ENCODE measurements at regions not wholly inside any gene's neighbourhood (a gene's known extent, or its start where the extent isn't known, plus 50 kb on each side); places are given as distances from the start of the nearest gene placed in this dataset.
"Not testable (repeated sequence)": the region's sequence is repeated elsewhere in the genome, so short reads cannot be mapped to it uniquely, and the experiment has no call there.

DNA sequence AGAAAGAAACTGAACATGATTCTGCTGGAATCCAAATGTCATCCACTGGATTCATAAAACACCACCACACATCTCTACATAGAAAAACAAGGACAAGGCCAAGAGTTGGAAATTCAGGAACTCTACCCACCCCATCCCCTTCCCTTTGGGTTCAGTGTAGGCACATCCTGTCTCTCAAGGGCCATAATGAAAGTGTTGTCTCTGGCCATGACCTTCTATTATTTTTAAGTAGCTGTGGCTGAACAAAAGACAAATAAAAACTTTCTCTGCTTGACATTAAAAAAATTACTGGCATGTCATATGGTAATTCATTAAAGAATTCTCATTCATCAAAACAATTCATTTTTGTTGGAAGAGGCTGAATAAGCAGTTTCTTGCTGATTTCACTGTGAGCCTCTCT, 54.9 kb upstream of the ZBTB18 start:
- no peak for DNase-seq

DNA sequence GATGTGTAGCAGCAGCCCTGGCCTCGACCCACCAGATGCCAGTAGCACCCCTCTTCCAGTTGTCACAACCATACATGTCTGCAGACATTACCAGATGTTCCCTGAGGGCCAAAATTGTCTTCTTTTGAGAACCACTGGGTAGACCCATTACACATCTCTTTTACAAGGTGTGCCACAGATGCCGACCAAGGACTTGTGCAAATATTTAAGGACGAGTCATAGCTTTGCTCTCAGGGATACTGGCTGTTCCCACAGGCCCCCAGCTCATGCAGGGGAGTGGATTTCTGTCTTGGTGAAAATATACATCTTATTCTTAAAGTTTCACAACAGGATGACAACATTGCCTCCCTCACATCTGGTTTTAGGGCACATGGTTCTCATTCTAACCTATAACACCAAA, 59.4 kb upstream of the ZBTB18 start:
- DNase-seq, result no peak

DNA sequence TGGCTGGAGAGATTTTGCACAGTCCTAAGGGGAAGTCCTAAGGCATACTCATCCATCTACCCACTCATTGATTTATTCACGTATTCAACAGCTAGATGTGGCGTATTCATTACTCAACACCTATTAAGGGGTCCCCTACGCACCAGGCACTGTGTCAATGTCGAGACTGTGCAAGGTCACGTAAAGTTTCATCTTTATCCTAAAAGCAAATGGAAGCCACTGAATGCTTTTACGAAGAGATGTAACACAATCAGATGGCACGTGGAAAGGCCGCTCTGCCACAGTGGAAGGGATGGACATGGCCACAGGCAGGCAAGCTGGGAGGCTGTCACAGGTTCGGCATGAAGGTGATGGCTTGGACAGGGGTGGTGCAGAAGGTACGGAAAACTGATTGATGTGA, 66.3 kb upstream of the ZBTB18 start:
- DNase-seq, result no peak

DNA sequence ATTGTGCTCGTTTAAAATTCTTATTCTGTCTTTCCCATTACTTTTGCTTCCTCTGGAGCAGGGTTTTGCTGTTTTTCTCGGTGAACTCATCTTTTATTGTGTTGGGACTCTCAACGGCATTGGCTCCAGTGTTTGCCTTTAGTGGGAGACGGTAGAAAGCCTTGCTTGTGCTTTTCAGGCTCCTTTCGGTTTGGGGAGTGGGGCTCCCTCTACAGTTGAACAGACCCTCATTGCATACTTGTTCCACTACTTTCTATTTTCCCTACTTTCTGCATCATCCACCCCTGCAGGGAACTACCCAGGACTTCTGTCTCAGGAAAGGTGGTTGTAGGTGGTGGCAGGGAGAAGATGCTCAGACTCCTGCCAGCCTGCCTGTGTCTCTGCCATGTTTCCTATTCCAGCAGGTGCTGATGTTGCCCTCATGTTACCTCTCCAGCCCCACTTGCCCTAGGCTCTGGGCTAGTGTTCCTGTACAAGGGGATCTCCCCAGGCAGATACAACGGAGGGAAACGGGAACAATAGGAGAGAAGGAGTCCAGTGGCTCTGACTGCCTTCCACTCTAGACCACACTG, 68.5 kb upstream of the ZBTB18 start:
- DNase-seq, result no peak

DNA sequence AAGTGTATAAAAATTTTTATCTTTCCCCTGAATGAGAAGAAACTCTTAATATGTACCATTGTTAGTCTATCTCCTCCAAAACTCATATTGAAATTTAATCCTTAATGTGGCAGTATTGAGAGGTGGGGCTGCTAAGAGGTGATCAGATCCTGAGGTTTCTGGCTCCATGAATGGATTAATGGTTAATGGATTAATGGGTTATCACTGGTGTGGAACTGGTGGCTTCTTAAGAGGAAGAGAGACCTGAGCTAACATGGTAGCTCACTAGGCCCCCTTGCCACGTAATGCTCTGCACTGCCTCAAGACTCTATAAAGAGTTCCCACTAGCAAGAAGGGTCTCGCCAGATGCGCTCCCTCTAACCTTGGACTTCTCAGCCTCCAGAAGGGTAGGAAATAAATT, 70.6 kb upstream of the ZBTB18 start:
- no peak for DNase-seq

DNA sequence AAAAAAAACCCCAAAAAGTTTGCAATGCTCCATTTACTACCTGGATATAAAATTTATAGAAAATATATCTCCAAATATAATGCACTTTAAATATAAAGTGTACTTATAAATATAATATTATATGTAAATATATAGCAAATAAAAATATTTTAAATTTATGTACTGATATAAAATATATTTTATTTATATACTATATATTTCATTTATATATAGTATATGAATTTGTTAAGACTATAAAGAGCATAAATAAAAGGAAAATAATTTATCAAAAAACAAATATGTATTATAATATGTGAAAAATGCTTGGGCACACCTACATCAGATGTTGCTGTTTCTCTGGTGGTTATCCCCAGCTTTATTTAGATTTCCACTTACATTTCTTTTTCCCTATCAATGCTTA, 71.0 kb upstream of the ZBTB18 start:
- DNase-seq, result no peak

DNA sequence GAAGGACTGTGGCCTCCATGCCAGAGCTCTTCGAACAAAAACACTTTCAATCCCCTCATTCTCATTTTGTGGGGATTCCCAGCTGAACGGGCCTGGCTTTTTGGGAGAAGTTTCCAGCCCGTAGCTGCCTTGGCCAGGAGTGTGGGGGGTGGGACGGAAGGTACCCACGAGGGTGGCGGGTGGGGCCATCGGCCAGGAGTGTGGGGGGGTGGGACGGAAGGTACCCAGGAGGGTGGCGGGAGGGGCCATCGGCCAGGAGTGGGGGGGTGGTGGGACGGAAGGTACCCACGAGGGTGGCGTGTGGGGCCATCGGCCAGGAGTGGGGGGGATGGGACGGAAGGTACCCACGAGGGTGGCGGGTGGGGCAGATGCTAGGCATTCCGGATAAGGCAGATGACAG, 71.7 kb upstream of the ZBTB18 start:
- no peak for DNase-seq

DNA sequence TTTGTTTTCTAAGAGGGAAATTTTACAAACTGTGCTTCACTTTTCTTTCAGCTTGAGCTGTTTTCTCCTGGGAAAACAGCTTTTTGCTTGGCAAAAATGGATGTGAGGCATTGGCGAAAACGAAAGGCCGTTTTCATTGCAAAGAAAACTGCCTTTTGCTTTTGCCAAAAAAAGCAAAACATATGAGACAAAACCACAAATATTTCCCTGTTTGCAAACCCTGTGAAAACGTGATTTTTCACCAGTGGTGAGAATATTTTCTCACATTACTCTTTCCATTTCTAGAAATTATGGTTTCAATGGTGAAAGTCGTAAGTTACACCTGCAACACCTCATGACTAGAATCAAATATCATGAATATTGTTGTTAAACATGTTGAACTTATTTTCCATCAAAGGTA, 74.0 kb upstream of the ZBTB18 start:
- DNase-seq, result no peak

DNA sequence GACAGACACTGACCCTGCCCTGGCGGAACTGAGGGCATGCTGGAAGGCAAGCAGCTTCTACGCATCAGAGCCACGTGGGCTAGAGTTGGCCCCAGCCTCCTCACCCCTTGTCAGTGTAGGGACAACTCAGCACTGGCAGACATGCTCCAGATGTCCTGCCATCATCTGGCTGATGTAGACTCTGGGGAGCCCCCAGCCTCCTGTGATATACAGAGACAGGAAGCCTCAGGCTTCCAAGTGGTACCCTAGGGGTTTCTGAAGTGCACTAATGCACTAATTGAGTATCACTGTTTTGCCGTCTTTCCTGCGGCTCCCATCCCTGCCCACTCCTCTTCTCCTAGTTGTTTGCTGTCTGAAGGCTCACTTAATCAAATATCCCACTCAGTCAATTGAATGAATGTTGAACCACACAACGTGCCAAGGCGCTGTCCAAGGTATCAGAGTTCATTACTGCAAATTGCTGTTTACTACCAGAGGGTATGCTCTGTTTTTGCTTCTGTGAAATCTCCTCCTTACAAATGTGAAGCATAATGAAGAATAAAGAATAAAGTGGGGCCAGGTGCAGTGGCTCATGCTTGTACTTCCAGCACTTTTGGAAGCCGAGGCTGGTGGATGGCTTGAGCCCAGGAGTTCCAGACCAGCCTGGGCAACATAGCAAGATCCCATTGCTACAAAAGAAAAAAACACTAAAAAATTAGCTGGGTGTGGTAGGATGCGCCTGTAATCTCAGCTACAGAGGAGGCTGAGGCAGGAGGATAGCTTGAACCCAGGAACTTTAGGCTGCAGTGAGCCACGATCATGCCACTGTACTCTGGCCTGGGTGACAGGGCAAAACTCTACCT, 76.4 kb upstream of the ZBTB18 start:
- DNase-seq, result no peak

DNA sequence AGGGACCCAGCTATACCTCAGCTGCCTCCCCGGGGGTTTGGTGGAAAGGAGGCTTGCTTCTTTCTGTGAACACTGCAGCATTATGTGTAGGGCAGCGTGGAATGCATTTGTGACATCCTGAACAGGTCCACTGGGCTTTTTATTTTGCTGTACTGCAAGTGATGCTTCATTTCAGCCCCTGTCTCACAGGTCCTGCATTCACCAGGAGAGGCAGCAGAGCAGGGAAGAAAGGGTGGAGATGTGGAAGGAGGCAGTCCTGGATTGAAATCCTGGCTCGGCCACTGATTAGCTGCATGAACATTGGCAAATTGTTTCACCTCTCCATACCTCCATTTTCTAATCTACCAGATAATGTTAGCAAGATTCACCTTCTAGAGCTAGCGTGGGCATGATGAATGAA, 77.9 kb upstream of the ZBTB18 start:
- DNase-seq, result no peak

DNA sequence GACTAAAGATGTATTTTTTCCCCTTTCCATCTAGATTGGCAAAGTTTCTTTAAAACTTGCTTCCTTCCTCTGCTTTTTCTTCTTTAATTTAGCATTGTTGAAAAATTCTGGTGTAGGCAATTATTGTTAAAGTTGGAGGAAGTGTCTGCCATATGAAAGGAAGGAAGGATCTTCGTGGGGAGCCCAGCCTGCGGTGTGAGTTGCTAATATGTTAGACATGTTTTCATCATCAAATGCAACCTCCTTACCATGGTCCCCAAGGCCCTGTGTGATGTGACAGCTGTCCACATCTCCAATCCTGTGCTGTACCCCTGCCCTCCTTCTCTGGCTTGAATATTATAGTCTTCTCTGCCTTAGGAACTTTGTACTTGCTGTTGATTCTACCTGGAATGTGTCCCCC, 81.0 kb upstream of the ZBTB18 start:
- DNase-seq, result no peak

DNA sequence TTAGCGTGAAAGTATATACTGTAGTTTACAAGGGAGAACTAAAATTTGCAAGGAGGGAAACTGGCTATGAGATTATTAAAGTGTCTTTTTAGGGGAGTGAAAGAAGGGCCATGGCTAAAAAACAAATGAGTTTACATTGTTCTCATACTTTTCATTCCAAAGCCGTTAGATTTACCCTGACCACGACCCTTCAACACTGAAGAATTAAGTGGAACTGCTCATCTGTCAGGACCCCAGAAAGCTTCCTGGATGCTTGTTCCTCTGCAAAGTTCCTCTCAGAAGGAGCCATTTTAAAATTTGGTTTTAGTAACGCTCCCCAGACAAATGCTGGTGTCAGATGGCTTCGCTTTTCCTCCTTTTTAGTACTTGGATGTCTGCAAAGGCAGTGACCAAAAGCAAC, 82.7 kb upstream of the ZBTB18 start:
- no peak for DNase-seq

DNA sequence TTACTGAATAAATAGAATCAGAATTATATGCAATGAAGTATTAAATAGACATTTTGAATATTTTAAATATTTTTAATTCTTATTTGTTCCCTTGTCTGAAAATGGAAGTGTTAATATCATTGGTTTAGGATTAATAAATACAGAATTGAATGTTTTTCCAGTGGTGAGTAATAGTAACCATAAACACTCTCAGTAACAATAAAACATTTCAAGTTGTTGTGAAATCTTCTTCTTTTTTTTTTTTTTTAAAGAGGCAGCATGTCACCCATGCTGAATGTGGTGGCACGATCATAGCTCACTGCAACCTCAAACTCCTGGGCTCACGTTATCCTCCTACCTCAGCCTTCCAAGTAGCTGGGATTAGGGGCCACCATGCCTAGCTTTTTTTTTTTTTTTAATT, 86.2 kb upstream of the ZBTB18 start:
- DNase-seq, result no peak

DNA sequence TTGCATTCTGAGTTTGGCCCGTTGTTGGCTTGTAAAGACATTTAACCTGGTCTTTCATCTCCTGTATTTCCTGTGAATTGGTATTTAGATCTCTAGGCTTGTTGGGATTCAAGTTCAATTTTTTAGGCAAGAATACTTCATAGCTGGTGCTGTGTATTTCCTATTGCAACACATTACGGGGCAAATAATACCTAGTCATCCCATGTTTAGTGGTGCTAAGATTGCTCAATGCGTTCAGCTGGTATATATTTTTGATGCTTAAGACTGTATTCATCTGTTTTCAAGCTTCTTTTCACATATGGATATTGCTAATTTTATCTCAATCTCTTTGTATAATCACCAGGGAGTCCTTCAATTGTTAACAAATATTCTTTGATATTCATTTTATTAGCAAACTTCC, 87.5 kb upstream of the ZBTB18 start:
- no peak for DNase-seq

DNA sequence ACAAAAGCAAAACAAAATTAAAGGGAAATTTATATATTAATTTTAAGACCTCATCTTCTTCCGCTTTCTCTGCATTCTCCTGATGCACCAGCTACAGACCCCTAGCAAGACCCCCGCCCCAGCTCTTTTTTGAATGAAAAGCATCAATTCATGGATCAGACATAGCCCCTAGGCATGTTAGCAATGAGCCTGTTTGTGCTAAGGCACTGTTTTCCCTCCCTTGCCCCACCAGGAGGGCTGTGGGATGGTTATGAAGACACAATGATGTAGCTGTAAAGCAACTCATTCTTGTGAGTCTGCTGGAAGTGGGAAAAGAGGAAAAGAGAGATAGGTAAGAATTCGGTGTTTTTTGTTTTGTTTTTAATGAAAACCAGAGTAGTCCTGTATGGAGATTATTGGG, 88.5 kb upstream of the ZBTB18 start:
- DNase-seq, result no peak

DNA sequence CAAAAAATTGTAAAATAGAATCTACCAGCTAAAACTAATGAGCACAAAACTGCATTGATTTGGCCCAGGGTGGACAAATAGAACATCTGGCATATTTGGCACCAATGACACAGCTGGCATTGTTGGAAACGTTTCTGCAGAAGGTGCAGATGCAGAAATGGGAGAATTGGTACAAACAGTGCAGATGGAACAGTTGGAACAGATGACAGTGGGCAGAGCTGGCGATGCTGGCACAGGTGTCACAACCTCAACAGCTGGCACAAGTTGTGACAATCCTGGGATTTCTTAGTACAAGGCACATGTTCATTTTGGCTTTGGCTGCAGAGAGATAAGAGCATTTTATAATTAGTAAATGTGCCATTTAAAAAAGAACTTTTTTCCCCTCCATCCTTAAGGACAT, 91.1 kb upstream of the ZBTB18 start:
- no peak for DNase-seq

DNA sequence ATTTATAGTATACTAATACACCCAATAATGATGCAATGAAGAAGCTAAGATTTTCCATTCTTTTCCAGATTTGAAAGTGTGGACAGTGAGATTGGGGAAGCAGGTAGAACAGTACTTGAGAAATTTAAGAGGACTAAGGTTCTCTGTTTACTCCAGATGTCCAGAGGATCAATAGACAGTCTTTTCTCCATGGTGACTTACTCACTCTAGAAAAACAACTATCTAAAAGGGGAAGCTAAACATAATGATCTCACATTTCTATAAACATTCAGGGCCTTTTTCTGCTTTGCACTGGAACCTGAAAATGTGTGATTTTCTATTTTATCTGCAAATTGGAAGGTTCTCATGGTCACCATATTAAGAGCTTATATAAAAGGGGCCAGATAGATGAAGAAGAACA, 93.9 kb upstream of the ZBTB18 start:
- no peak for DNase-seq

DNA sequence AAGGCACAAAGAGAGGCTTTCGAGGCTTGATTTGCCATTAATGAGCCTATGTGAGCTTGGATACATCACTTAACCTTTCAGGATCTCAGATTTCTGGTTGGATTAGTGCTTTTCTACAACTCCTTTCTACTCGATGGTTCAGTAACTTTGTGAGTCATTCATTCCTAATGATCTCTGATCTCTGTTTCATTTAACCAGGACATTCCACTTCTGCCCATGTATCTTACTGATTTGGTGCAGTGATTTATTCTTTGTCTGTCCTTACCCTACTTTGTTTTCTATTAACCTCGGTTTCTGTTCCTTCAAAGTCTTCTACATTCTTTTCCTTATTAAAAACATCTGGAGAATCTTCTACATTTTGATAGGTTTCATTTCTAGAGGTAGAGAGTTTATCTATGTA, 94.6 kb upstream of the ZBTB18 start:
- no peak for DNase-seq

DNA sequence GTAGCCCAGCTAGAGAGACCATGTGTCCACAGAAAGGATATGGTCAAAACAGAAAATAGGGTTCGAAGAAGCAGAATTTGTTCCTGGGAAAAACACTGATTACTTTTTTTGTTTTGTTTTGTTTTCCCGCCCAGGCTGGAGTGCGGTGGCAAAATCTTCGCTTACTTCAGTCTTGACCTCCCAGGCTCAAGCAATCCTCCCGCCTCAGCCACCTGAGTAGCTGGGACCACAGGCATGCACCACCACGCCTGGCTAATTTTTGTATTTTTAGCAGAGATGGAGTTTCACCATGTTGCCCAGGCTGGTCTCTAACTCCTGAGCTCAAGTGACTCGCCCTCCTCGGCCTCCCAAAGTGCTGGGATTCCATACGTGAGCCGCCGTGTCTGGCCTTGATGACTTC, 99.9 kb upstream of the ZBTB18 start:
- DNase-seq, result not testable (repeated sequence)

DNA sequence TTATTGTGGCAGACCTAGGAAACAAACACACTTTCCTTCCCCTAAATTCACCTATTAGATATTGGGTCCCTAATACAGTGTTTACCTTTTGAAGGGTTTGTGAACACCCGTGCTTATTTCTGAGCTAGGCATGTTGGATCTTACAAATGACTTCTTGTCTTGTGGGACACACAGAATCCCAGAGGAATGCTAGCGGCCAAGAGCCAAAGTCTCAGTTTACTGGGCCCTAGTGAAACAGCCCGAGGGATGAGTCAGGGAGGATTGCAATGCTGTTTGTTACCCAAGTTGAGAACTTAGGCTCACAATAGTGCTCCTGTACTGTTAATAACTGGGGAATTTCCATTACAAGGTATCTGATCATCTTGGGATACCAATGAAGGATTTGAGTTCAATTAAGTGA, 100.1 kb upstream of the AKT3 start:
- DNase-seq, result no peak

DNA sequence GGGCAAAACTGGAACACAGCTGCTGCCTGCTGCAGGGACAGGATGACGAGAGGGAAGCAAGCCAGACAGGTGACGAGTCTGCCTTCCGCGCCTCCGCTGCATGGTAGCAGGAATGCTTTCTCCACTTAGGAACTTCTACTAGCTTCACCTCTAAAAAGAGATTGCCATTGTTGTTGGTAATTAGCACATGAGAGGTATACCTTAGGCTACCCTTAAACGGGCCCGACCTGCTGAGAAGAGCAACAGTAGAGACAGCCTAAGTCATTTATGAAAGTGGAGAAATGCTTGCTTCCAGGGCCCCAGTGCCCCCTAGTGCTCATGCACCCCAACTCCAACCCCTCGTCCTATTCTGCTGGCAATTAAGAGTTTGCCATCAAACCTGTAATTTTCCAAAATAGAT, 96.9 kb upstream of the AKT3 start:
- peak; percentile 41 for DNase-seq

DNA sequence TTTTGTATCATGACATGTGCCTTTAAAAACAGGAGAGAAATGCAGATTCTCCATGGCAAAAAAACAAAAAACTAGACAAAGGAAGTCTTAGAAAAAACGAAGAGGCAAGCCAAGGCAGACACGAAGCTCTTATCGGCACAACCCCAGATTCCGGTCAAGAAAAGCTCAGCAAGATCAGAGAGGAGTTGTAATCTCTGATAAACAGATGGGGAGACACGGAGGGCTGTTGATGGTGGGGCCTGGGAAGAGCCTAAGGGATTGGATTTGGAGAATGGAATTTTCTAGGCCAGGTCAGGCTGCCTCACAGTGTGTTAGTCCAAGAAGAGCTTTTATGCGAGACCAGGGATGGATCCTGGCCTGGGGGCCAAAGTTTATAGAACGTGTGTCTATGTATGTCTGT, 96.2 kb upstream of the AKT3 start:
- DNase-seq, result no peak

DNA sequence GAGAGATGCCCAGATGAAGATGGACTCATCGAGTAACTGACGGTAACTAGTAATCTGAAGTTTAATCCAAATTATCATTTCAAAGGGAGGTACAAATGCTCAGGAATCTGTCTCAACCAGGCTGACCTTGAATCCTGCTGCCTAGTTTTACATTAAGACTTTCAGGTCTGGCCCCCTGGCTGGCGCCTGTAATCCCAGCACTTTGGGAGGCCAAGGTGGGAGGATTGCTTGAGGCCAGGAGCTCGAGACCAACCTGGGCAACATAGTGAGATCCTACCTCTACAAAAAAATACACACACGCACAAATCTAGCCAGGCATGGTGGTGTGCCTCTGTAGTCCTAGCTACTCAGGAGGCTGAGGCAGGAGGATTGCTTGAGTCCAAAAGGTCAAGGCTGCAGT, 95.7 kb upstream of the AKT3 start:
- DNase-seq, result no peak

DNA sequence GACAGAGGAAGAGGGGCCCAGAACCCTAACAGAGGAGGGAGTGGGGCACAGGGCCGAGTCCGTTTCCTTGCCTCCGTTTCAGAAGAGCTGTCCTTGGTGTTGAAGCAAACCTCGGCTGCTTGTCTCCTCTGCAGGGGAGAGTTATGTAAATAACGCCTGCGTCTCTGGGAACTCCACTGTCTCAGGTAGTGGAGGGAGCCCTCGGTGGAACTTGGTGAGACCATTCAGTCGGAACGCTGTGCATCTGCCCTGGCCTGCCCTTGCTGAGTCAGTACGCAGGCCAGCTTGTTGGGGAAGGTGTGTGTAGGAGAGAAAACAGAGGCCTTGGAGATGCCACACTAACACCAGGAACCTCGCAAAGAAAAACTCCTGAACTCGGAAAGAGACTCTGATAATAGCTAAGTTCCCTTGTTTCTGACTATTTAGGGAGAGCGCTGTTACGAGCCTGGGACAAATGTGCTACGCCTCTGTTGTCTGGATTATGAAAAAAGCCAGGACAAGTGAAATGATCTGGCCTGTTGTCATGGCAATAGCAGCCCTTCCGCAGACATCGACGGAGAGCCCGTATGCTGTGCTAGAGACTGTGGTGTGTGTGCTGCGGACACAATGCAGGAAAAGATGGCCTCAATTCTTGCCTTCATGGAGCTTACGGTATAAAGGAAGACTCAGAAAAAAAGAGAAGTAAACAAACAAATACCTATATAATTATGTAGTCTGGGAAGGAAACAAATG, 94.6 kb upstream of the AKT3 start:
- DNase-seq, result no peak
